Fibroblast of skin of abdomen (primary cell): ENCODE measurements at regions not wholly inside any gene's neighbourhood (a gene's known extent, or its start where the extent isn't known, plus 50 kb on each side); places are given as distances from the start of the nearest gene placed in this dataset.

ENCODE experiments used
- DNase-seq: peaks from one replicate; pipeline ENCODE4 v3.0.0-alpha.2; 2013

DNA sequence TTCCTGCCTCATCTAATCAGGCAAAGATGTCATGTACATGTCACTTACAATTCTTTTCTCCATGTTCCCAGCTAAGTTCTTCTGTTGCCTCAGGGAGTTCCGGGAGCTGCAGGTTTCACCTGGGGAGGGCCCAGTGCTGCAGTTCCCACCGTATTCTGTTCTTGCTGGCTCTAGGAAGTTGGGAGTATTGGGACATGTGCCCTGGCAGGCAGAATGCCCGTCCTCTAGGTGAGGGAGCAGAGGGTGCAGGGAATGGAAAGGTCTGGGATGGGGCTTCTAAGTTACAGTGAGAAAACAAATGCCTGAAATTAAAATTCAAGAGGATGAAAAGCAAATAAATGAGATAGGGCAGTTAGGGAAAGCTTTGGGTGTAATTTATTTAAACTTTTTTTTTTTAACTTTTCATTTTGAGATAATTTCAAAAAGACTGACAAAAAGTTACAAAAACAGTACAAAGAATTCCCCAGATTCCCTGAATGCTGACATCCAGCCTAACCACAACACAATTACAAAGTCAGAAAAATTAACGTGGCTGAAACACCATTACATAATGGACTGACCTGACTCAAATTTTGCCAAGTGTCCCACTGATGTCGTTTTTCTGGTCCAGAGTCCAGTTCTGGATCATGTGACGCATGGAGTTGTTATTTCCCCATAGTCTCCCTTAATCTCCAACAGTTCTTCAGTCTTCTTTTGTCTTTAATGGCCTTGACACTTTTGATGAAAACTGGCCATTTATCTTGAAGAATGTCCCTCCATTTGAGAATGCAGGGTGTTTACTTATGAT lies 187.2 kb upstream of the MYL2 start:
- no peak for DNase-seq

GRCh38 chr12:111105294-111105693 lies 184.9 kb upstream of the MYL2 start:
- DNase-seq, result no peak

- no peak for DNase-seq
Observed at GRCh38 chr12:111103583-111103982, 183.2 kb upstream of the MYL2 start.

DNA sequence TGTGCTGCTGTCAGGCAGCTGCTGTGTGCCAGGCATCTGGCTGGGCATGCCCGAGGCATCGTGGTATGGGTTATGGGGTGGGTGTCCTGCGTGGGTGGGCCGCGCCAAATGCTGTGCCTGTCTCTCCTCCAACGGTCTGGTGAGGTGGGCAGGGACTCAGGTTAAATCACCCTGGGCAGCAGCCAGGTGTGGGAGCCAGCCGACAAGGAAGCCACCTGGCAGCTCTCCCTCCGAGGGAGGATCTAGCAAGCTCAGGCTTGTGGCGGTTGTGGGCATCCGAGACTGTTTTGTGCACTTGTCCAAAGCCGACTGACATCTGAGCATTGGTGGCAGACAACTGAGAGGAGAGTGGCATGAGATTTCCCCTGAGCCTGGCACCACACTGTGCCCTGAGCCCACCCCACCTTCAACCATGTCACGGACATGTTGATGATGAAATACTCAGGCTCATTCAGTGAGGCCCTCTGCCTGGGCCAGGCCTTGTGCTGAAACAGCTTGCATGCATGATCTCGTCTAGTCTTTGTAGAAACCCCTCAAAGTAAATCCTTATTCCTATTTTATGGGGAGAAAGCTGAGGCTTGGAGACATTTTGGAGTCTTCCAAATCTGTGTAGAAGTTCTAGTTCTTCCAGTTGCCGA lies 181.8 kb upstream of the MYL2 start:
- no peak for DNase-seq

DNA sequence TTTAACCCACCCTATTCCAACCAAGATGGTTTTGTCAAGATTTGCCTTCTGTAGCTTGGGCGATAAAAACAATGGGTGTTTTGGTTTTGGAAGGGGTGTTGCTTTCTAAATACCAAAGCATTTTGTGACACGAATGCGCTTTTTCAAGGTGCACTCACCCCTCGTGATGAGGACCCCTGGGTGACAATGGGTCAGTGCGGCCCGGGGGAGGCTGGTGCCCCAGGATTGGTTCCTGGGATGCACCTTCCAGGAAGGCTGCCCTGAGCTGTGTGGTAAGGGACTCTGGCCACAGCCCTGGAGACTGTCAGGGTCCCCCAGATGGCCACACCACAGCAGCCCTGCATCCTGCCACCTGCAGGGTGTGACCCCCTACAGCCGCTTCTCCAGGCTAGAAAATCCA lies 180.6 kb upstream of the MYL2 start:
- no peak for DNase-seq

DNA sequence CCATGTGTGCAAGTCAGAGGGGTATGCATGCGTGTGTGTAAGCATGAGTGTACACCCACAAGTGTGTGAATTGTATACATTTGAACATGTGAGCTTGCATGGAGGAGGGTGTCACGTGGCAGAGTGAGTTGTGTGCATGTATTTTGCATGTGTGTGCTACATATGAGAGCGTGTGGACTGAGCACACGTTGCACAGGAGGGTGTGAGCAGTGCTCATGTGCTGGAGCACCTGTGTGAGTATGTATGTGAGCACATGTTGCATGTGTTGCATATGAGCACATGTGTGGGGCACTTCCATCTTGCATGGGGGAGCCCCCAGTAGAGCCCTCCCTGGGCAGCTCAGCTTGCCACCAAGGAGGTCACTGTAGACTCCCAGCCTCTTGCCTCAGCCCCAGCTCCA lies 180.2 kb upstream of the MYL2 start:
- DNase-seq, result no peak

DNA sequence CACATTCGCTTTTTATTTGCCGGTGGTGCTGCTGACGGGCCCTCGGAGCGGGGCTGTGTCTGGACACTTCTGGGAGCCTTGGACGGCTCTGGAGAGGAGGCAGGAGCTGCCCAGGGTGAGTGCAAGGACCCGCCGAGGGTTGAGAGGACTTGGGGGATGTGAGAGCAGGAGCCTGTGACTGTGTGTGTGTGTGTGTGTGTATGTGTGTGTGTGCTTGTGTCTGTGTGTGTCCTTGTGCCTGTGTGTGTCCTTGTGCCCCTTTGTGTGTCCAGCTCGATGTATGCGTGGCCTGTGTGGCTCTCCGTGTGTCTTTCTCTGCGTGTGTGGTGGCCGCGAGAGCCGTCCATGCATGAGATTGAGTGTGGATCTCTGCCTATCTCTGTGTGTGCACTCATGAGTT lies 179.6 kb upstream of the MYL2 start:
- no peak for DNase-seq

DNA sequence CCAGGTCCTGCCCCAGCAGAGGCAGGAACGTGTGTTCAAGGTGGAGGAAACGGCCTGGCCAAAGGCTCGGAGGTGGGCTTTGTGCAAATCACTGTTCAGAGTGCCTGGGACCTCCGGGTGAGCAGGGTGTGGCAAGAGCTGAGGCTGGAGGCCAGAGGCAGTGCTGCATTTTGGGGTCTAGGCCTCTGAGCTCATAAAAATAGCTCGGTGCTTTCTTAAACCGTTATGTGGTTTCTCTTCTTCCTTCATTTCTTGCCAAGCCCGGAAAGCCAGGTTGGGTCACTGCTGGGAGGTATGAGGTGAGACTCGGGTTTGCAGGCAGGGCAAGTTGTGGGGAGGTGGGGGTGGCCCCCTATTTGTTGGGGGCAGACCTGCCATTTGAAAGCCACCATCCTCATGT lies 178.8 kb upstream of the MYL2 start:
- no peak for DNase-seq

GRCh38 chr12:111094157-111095010 lies 174.0 kb upstream of the MYL2 start:
- DNase-seq, result no peak

GRCh38 chr12:111093428-111094142 lies 173.2 kb upstream of the MYL2 start:
- no peak for DNase-seq

DNA sequence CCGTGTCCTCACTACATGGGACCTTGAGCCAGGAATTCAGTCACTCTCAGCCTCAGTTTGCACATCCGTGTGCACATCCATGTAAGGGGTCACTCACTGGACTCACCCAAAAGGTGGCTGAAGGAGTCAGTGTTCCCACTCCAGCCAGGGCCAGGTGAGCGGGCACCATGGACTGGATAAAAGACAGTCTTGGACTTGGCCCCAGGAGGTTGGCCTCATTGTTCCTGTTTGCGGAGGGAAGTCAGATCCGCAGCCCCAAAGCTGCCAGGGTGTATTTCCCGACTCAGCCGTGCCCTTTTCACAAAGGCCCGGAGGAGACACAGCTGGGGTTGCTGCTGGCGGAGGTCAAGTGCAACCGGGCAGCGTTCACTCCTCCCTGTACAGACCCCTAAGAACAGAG lies 170.7 kb upstream of the MYL2 start:
- no peak for DNase-seq

- no peak for DNase-seq
Observed at GRCh38 chr12:111089616-111090015, 169.2 kb upstream of the MYL2 start.

GRCh38 chr12:111088409-111088808 lies 168.0 kb upstream of the MYL2 start:
- no peak for DNase-seq

GRCh38 chr12:111086947-111087700 lies 166.7 kb upstream of the MYL2 start:
- DNase-seq, result no peak

DNA sequence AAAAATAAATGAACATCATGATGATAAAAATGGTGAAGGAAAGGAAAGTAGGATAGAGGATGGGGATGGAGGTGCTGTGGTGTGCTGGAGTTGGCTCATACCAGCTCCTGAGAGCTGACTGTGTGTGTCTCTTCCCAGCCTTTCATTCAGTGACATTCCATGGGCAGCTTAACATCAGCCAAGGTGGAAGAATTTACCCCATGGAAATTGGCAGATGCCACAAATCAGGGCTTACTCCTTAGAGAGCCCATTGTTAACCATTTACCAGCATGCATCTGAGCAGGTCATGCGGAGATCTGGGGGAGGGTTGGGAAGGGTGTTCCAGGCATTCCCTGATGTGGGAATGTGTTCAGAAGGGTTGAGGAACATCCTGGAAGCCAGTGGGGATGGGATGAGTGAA lies 164.7 kb upstream of the MYL2 start:
- DNase-seq, result no peak

- no peak for DNase-seq
Observed at GRCh38 chr12:111084605-111085004, 164.2 kb upstream of the MYL2 start.

DNA sequence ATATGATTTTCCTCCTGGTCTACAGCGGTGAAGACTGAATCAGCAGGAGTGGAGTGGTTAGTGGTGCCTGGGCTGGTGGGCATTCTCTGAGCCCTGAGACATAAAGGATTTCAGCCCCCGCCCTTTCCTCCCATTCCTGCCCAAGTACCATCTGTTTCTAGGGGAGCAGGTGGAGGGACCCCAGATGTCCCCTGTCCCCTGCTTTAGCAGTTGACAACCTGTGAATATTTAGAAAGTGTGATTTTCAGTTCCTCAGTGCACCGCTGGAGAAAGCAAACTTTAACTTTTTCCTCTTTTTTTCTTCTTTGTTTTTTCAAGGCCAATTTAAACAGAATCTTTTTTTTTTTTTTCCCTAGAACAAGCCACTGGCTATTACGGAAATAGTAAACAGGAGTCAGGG lies 163.8 kb upstream of the MYL2 start:
- DNase-seq, result no peak

GRCh38 chr12:111081600-111081999 lies 161.2 kb upstream of the MYL2 start:
- no peak for DNase-seq

- no peak for DNase-seq
Observed at GRCh38 chr12:111078731-111079130, 158.4 kb upstream of the MYL2 start.

DNA sequence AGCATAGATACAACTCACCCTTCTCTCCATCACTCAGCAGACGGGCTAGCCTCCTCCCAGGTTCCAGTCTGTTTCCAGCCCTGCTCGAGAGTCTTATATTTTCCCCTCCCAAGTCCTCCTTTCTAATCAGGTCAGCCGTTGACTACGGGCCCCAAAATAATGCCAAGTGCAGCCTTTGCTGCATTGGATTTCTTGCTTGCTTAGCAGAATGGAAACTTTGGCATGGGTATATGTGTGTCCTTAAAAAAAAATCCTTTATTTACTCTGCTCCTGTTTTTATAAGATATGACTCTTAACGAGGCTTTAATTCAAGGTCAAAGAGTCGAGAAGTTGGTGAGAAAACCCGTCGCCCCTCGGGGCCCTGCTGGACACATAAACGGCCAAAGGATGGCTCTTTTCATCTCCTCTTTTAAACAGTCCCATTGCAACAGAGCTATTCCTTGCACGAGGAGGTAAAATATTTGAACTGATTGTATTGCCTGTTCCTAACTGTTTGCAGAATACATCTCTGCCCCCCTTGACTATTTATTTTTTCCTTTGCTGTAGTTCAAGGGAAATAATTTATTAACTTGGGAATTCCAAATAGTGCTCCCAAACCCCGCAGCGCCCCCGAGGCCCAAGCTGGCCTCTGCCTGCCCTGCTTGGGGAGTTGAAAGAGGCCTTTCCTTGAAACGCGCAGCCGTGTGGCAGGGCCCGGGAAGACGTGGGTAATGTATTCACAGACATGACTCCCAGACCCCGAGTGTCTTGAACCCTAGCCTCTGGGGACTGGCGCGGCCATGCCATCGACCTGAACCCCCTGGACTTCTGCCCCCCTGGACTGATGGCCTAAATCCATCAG lies 156.5 kb upstream of the MYL2 start:
- DNase-seq, result no peak

DNA sequence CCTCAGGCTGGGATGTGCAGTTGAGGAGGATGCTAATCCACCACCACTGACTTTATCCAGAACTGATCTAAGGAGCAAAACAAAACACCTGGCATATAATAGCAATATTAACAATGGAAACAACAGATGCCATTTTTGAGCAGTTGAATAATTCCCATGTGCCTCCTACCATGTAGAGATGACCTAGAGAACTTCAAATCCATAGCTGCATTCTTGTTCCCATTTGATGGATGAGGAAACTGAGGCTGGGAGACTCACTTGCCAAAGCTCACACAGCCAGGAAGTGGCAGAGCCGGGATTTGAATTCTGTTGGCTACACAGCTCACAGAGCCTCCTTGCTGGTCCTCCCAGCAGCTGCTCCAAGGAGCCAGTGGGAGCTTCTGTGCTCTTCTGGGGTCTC lies 155.8 kb upstream of the MYL2 start:
- no peak for DNase-seq
